Muscle layer of colon (tissue), 2 donors: ENCODE measurements at regions not wholly inside any gene's neighbourhood (a gene's known extent, or its start where the extent isn't known, plus 50 kb on each side); places are given as distances from the start of the nearest gene placed in this dataset.
"Not testable (repeated sequence)": the region's sequence is repeated elsewhere in the genome, so short reads cannot be mapped to it uniquely, and the experiment has no call there.

Source experiments
- H3K27ac ChIP-seq: one replicate; pipeline ENCODE4 v1.7.0; 2013; ENCODE audit warnings: low read depth, mild to moderate bottlenecking, low read length, moderate library complexity
- H3K27me3 ChIP-seq, 2 donors: one replicate each; pipeline ENCODE4 v1.7.0; 2013; ENCODE audit warnings: low read length in 2 of 2, mild to moderate bottlenecking in 2 of 2; ENCODE audit not compliant: insufficient read depth in 2 of 2, control insufficient read depth in 1 of 2
- H3K36me3 ChIP-seq: one replicate; pipeline ENCODE4 v1.7.0; 2013; ENCODE audit warnings: mild to moderate bottlenecking, low read length; ENCODE audit not compliant: insufficient read depth
- H3K4me1 ChIP-seq: one replicate; pipeline ENCODE4 v1.7.0; 2013; ENCODE audit warnings: mild to moderate bottlenecking, low read length; ENCODE audit not compliant: insufficient read depth
- H3K4me3 ChIP-seq, 2 donors: one replicate each; pipeline ENCODE4 v1.7.0; 2013; ENCODE audit warnings: low read length in 2 of 2, low read depth in 1 of 2, mild to moderate bottlenecking in 1 of 2, moderate library complexity in 1 of 2
- H3K9ac ChIP-seq: one replicate; pipeline ENCODE4 v1.7.0; 2013; ENCODE audit warnings: low read length
- H3K9me3 ChIP-seq: one replicate; pipeline ENCODE4 v1.7.0; 2013; ENCODE audit warnings: mild to moderate bottlenecking, low read length
- donor health status: abdominal sarcoma.
- donor health status: Adenocarcinoma of cecum.

DNA sequence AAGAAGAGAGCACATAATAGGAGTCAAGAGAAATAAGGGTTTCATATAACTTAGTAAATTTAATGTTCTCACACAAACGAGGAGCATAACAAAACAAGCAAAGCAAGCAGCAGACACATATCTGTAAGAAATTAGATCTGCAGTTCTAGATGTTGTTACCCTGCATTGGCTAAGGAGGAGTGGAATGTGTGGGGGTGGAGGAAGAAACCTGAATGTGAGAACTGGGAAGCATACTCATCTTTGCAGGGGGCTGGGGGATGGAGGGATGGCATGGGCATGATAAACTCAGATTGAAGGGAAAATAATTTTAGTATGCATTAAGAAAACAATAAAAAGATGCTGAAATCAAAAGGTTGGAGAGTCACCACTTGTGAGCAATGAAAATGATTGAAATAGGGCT, 255.0 kb downstream of the LIG4 start:
- Histone ChIP-seq H3K9ac (no peak overlapping the region), H3K4me1 (no peaks in the 10 kb centered on the region), H3K4me3 (no peak overlapping the region), H3K36me3 (no peaks in the 10 kb centered on the region), H3K9me3 (no peaks in the 10 kb centered on the region), H3K27me3 (no peaks in the 10 kb centered on the region), H3K27ac (no peak overlapping the region)

DNA sequence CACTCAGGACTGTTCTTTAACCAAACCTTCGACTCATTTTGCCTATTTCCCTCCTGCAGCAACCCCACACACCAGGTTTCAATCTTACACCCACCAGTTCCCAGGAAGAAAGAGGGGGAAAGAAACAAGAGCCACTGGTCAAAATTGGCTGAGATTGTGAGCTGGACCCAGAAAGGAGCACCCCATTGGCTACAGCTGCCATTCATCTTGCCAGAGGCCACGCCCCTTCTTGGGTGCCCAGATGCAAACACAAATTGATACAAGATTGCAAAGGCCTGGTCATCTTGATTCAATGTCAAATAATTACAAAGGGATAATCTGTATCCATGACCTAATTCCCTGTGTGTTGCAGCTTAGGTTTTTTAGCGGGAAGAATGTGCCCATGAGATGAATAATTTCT, 258.4 kb downstream of the LIG4 start:
- no peak overlapping the region for H3K4me3 ChIP-seq
- no peak overlapping the region for H3K9ac ChIP-seq
- H3K27me3 ChIP-seq: no peaks in the 10 kb centered on the region
- no peak overlapping the region for H3K27ac ChIP-seq
- no peaks in the 10 kb centered on the region for H3K4me1 ChIP-seq
- no peaks in the 10 kb centered on the region for H3K36me3 ChIP-seq
- no peaks in the 10 kb centered on the region for H3K9me3 ChIP-seq

DNA sequence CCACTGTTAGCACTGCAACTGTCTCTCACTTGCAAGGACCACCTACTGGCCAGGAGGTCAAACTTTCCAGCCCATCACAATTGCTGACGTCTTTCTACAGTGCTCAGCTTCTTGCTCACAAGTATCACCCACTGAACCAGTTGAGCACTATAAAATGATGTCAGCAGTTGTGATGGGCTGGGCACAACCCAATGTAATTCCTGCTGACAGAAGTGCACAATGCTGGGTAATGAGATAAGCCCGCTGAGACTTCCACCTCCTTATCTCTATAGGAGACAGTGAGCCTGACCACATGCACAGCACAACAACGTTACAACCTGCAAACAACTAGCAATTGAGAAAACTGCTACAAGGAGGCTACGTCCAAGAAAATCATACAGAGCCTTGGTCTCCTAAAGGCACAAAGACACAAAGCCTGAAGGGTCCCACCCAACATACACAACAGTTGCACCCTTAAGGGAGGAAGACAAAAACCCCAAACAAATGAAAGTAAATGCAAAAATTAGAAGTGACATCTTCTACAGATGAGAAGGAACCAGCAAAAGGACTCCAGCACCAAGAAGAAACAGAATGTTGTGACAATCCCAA, 273.2 kb downstream of the LIG4 start:
- Histone ChIP-seq H3K9ac (no peak overlapping the region), H3K4me1 (no peaks in the 10 kb centered on the region), H3K27me3 (no peaks in the 10 kb centered on the region), H3K27ac (no peak overlapping the region), H3K36me3 (no peaks in the 10 kb centered on the region), H3K4me3 (no peak overlapping the region), H3K9me3 (no peaks in the 10 kb centered on the region)

DNA sequence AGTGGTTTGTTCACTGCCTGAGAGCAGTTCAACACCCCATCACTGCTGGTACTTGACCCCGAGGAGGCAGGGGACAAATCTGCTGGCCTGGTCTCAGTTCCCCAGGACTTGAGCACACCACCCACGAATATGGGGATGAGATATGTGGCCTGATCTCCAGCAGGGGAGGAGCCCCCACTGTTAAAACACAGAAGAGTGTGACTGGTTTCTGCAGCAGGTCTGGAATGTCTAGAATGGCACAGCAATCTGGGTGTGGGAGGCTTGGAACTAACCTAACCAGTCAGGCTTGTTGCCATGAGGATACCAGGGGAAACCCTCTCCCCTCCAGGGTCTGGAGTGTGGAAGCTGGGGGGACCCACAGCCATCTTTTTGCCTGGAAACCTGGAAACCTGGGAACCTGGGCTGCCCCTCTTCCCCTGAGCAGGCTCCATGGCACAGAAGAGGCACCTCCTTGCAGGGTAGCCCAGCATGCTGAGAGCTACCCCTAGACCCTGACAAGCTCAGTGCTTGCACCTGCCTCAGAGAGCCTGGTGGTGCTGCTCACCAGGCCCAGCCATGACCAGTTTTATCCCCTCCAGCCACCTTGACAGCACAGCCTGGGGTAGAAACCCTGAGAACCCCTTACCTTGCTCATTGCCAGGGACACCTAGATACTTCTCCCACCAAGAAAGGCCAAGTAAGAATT, 273.8 kb downstream of the LIG4 start:
- Histone ChIP-seq H3K9ac (no peak overlapping the region), H3K9me3 (no peaks in the 10 kb centered on the region), H3K4me1 (no peaks in the 10 kb centered on the region), H3K36me3 (no peaks in the 10 kb centered on the region), H3K27ac (no peak overlapping the region), H3K27me3 (no peaks in the 10 kb centered on the region), H3K4me3 (no peak overlapping the region)

DNA sequence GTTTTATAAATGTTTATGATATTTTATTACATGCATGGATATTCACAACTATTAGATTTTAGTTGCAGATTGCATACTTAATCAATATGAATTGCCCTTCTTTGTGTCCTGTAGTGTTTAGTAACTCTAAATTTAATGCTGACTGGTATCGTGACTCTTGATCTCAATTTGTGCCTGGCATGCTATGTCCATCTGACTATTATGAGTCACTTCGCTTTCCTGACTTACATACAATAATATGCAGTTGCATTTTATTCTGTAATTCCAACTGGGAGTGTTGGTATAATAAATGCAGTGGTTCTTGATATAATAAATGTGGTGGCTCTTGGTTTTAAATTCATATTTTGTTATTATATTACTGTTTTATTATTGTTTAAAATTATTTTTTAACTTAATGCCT, 277.5 kb downstream of the LIG4 start:
- H3K9ac ChIP-seq: no peak overlapping the region
- H3K4me3 ChIP-seq: no peak overlapping the region
- H3K36me3 ChIP-seq: no peaks in the 10 kb centered on the region
- H3K4me1 ChIP-seq: no peaks in the 10 kb centered on the region
- H3K9me3 ChIP-seq: no peaks in the 10 kb centered on the region
- H3K27ac ChIP-seq: no peak overlapping the region
- no peaks in the 10 kb centered on the region for H3K27me3 ChIP-seq

DNA sequence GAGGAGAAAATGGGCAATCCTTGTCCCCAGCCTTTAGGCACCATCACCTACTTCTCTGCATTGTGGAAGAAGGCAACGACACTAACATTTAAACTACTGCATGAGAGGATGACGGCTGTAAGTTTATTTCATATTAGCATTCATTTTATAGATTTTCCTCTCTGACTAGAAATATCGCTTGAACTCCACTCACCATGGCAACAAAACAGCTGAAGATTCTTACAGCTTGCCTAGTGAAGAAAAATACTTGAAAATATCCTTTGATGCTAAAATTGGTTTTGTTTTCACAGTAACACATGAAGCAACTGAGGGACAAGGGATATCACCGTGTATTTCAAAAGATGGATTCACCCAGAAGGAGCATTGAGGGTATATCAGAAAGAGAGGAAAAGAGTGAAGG, 284.3 kb downstream of the LIG4 start:
- Histone ChIP-seq H3K27me3 (no peaks in the 10 kb centered on the region), H3K4me1 (no peaks in the 10 kb centered on the region), H3K36me3 (no peaks in the 10 kb centered on the region), H3K9me3 (no peaks in the 10 kb centered on the region), H3K4me3 (no peak overlapping the region), H3K9ac (no peak overlapping the region), H3K27ac (no peak overlapping the region)

DNA sequence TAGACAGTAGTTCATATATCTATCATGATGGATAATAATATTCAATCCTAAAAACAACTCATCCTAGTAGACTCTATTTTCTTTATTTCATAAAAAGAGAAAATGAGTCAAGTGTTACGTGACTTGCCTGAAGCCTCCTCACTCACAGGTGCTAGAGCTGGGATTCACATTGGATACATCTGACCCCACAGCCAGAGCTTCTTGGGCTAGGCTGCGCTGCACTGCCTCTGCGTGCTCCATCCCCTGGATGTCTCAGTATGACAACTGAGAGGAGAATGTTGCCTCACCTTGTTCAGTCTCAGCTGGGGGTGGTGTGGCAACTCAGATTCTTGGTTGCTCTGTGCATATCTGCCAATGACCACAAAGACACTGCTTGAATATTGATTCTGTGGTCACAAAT, 286.6 kb downstream of the LIG4 start:
- Histone ChIP-seq H3K27ac (no peak overlapping the region), H3K4me3 (no peak overlapping the region), H3K9me3 (no peaks in the 10 kb centered on the region), H3K4me1 (no peaks in the 10 kb centered on the region), H3K36me3 (no peaks in the 10 kb centered on the region), H3K9ac (no peak overlapping the region), H3K27me3 (no peaks in the 10 kb centered on the region)

DNA sequence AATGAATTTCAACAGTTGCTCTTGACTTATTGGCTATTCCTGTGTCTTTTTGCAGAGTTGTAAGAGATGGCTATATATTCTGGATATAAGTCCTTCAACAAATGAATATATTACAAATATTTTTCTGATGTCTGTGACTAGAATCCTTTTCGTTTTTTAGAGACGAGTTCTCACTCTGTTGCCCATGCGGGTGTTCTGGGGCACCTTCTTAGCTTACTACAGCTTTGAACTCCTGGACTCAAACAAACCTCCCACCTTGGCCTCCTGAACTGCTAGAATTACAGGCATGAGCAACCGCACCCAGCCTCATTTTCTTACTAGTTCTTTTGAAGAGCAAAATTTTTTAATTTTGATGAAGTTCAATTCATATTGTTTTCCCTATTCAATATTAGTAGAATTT, 287.8 kb downstream of the LIG4 start:
- no peak overlapping the region for H3K4me3 ChIP-seq
- H3K27ac ChIP-seq: no peak overlapping the region
- H3K4me1 ChIP-seq: no peaks in the 10 kb centered on the region
- H3K9me3 ChIP-seq: no peaks in the 10 kb centered on the region
- H3K9ac ChIP-seq: no peak overlapping the region
- no peaks in the 10 kb centered on the region for H3K27me3 ChIP-seq
- H3K36me3 ChIP-seq: no peaks in the 10 kb centered on the region

DNA sequence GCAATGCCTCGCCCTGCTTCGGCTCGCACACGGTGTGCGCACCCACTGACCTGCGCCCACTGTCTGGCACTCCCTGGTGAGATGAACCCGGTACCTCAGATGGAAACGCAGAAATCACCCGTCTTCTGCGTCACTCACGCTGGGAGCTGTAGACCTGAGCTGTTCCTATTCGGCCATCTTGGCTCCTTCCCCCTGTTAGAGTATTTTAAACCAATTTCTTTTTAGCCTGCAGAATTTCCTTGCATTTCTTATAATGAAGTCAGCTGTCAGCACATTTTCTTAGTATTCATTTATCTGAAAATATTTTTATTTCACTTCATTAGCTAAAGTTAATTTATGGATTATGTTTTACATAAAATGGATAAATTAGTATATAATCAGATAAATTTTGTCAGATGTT, 288.8 kb downstream of the LIG4 start:
- H3K9me3 ChIP-seq, H3K4me3 ChIP-seq, H3K4me1 ChIP-seq, H3K9ac ChIP-seq, H3K27me3 ChIP-seq, H3K27ac ChIP-seq, H3K36me3 ChIP-seq: not testable (repeated sequence)

DNA sequence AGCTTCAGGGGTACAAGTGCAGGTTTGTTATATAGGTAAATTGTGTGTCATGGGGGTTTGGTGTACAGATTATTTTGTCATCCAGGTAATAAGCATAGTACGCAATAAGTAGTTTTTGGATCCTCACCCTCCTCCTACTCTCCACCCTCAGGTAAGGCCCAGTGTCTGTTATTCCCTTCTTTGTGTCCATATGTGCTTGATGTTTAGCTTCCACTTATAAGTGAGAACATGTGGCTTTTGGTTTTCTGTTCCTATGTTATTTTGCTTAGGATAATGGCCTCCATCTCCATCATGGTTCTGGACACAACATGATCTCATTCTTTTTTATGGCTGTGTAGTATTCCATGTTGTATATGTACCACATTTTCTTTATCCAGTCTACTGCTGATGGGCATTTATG, 298.4 kb downstream of the LIG4 start:
- not testable (repeated sequence) for H3K4me1 ChIP-seq, H3K27ac ChIP-seq, H3K4me3 ChIP-seq, H3K27me3 ChIP-seq, H3K36me3 ChIP-seq, H3K9me3 ChIP-seq, H3K9ac ChIP-seq

DNA sequence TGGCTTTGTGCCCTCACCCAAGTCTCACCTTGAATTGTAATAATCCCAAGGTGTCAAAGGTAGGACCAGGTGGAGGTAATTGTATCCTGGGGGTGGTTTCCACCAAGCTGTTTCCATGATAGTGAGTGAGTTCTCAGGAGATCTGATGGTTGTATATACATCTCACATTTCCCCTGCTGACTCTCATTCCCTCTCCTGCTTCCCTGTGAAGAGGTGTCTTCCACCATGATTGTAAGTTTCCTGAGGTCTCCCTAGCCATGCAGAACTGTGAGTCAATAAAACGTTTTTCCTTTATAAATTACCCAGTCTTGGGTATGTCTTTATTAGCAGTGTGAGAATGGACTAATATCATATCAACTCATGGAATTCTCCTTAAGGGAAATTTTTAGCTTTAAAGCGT, 302.6 kb downstream of the LIG4 start:
- Histone ChIP-seq H3K9ac (no peak overlapping the region), H3K27me3 (no peaks in the 10 kb centered on the region), H3K4me3 (no peak overlapping the region), H3K27ac (no peak overlapping the region), H3K9me3 (no peaks in the 10 kb centered on the region), H3K4me1 (no peaks in the 10 kb centered on the region), H3K36me3 (no peaks in the 10 kb centered on the region)

DNA sequence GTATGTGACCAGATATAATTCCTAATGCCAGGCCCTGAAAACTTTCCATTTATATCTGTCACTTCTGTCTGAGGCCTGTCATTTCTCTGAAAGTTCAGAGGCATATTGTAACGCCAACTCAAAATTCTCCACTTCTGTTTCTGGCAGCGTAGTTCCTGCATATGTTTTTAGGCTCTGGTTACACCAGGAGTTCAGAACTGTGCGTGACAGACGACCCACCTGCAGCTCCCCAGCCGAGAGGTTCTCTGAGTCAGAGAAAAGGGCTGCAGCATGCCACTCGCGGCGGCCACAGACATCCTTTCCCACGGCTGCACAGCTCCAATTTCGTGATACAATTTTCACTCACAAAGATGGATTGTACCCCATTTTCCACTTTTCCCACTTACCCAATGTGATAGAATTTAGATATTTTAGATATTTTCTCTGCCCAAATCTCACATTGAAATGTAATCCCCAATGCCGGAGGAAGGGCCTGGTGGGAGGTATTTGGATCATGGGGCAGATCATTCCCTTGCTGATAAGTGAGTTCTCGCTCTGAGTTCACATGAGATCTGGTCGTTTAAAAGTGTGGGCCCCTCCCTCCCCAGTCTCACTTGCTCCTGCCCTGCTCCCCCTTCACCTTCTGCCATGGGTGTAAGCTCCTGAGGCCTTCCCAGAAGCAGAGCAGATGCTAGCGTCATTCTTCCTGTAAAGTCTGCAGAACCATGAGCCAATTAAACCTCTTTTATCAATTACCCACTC, 308.1 kb downstream of the LIG4 start:
- Histone ChIP-seq H3K27me3 (no peaks in the 10 kb centered on the region), H3K9me3 (no peaks in the 10 kb centered on the region), H3K36me3 (no peaks in the 10 kb centered on the region), H3K27ac (no peak overlapping the region), H3K9ac (no peak overlapping the region), H3K4me3 (no peak overlapping the region), H3K4me1 (no peaks in the 10 kb centered on the region)
